GM12875 (cell line): ENCODE measurements at regions not wholly inside any gene's neighbourhood (a gene's known extent, or its start where the extent isn't known, plus 50 kb on each side); places are given as distances from the start of the nearest gene placed in this dataset.
"Not testable (repeated sequence)": the region's sequence is repeated elsewhere in the genome, so short reads cannot be mapped to it uniquely, and the experiment has no call there.

Experiments used
- H3K4me3 ChIP-seq: one replicate; pipeline ENCODE4 v1.5.1; 2011; ENCODE audit warnings: low read depth, low read length, control low read depth
- CTCF ChIP-seq: IDR thresholded peaks from 2 replicates; pipeline ENCODE4 v1.5.1; 2011; ENCODE audit warnings: low read depth, mild to moderate bottlenecking, control low read depth, inconsistent platforms, low read length, moderate library complexity, borderline replicate concordance; ENCODE audit not compliant: insufficient read depth

DNA sequence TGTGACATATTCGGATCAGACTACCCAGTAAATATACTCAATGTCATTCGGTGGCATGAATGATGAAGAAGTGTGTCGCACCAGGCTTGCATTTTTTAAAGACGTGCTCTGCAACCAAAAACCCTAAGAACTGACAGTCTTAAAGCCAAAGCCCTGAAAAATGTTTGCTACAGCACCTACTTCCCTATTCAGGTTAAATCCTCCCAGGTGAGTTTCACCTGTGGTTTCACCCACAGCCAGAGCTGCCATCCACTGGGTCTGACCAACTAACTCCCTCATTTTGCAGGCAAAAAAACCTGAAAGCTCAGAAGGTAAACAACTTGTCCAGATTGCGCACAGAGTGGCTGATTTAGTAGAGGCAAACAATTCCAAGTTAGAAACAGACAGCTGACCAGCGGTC lies 222.3 kb upstream of the MGAT5 start:
- no peak for TF ChIP-seq CTCF
- H3K4me3 ChIP-seq = no peak overlapping the region

DNA sequence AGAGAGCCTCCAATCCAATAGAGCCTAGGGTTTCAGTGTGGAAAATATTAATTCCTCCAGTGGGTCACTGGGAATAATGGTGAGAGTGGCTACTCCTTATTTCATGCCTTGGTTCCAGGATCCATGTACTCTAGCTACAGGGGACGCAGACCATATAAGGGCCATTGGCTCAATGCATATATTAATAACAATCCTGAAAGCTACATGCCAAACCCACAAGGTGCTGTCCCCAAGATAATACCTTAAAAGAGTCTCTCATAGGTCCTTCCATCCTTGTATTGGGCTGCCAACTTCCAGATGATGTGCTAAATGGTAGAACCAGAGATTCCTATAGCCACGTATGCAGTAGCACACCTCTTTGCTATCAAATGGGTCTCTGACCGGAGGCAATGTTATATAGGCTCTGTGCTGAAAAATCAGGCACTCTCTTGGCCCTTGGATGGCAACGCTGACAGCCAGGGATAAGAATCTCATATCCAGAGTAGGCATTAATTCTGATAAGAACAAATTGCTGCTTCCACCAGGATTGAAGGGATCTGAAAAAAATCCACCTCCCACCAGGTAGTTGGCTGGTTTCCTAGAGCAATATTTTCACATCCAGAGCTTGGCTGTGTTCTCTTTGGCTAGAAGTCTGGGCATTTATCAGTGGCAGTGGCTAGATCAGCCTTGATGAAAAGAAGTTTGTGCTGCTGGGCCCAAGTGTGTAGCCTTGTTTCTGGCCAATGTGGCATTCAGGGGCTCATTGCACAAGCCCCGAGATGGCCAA lies 218.1 kb upstream of the MGAT5 start:
- no peak overlapping the region for H3K4me3 ChIP-seq
- no peak for TF ChIP-seq CTCF

- TF ChIP-seq CTCF = no peak
- no peak overlapping the region for H3K4me3 ChIP-seq
Measured at GRCh38 chr2:134039912-134040581, 213.8 kb upstream of the MGAT5 start.

- not testable (repeated sequence) for H3K4me3 ChIP-seq
Measured at GRCh38 chr2:134040626-134041172, 213.2 kb upstream of the MGAT5 start.

- no peak for TF ChIP-seq CTCF
Measured at GRCh38 chr2:134041877-134042276, 212.0 kb upstream of the MGAT5 start.

DNA sequence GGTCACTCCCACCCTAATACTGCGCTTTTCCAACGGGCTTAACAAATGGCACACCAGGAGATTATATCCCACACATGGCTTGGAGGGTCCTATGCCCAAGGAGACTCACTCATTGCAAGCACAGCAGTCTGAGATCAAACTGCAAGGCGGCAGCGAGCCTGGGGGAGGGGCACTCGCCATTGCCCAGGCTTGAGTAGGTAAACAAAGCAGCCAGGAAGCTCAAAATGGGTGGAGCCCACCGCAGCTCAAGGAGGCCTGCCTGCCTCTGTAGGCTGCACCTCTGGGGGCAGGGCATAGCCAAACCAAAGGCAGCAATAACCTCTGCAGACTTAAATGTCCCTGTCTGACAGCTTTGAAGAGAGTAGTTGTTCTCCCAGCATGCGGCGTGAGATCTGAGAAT lies 210.8 kb upstream of the MGAT5 start:
- H3K4me3 ChIP-seq = not testable (repeated sequence)

More at GRCh38 chr2:134041877-134042276, 212.0 kb upstream of the MGAT5 start:
- no peak overlapping the region for H3K4me3 ChIP-seq

GRCh38 chr2:134052173-134052572 lies 201.7 kb upstream of the MGAT5 start:
- H3K4me3 ChIP-seq = no peak overlapping the region
- no peak for TF ChIP-seq CTCF

DNA sequence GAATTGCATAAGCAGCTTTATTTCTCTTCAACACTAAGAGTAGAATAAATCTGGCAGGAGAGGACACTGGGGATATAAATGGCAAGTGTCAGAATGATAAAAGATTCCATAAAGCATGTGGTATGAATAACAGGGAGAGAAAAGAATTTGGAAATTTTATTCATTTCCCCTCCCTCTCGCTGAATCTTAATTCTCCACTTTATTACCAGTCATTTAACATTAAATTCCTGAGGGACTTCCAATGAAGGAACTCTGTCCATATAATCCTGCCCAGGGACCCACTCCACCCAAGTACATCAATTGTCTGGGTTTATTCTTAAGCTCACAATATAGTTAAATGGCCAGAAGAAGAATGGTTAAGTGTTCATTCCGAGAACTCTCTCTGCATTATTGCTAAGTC lies 197.7 kb upstream of the MGAT5 start:
- H3K4me3 ChIP-seq = no peak overlapping the region
- no peak for TF ChIP-seq CTCF

DNA sequence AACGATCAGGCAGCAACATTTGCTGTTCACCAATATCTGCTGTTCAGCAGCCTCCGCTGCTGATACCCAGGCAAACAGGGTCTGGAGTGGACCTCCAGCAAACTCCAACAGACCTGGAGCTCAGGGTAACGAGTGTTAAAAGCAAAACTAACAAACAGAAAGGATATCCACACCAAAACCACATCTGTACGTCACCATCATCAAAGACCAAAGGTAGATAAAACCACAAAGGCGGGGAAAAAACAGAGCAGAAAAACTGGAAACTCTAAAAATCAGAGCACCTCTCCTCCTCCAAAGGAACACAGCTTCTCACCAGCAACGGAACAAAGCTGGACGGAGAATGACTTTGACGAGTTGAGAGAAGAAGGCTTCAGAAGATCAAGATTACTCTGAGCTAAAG lies 192.8 kb upstream of the MGAT5 start:
- H3K4me3 ChIP-seq = not testable (repeated sequence)

DNA sequence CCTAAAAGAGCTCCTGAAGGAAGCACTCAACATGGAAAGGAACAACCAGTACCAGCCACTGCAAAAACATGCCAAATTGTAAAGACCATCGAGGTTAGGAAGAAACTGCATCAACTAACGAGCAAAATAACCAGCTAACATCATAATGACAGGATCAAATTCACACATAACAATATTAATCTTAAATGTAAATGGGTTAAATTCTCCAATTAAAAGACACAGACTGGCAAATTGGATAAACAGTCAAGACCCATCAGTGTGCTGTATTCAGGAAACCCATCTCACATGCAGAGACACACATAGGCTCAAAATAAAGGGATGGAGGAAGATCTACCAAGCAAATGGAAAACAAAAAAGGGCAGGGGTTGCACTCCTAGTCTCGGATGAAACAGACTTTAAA lies 191.6 kb upstream of the MGAT5 start:
- not testable (repeated sequence) for H3K4me3 ChIP-seq

DNA sequence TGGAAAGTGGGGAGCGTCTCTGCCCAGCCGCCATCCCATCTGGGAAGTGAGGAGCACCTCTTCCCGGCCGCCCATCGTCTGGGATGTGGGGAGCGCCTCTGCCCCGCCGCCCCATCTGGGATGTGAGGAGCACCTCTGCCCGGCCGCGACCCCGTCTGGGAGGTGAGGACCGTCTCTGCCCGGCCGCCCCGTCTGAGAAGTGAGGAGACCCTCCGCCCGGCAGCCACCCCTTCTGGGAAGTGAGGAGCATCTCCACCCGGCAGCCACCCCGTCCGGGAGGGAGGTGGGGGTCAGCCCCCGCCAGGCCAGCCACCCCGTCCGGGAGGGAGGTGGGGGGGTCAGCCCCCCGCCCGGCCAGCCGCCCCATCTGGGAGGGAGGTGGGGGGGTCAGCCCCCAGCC lies 190.0 kb upstream of the MGAT5 start:
- not testable (repeated sequence) for H3K4me3 ChIP-seq
